GM12878 (cell line): ENCODE measurements at regions not wholly inside any gene's neighbourhood (a gene's known extent, or its start where the extent isn't known, plus 50 kb on each side); places are given as distances from the start of the nearest gene placed in this dataset.

Experiments
- BHLHE40 ChIP-seq, 2 experiments: fragments of 450-650 bp in 1 of 2; IDR thresholded peaks; 2 replicates each; pipeline ENCODE4 v1.6.1; 2011 to 2017; ENCODE audit warnings: low read depth in 2 of 2, borderline replicate concordance in 1 of 2, improper control_type of control experiment in 1 of 2, low read length in 1 of 2, mild to moderate bottlenecking in 1 of 2
- BRCA1 ChIP-seq: IDR thresholded peaks from 2 replicates; pipeline ENCODE4 v1.6.1; 2011; ENCODE audit warnings: low read depth, low read length, improper control_type of control experiment
- CHD1 ChIP-seq: IDR thresholded peaks from 2 replicates; pipeline ENCODE4 v1.6.1; 2012; ENCODE audit warnings: low read depth, low read length, improper control_type of control experiment
- EGR1 ChIP-seq, 2 experiments: IDR thresholded peaks; 1 replicate in 1 of 2; 2 replicates in 1 of 2; pipeline ENCODE4 v1.6.1; 2011 to 2012; ENCODE audit warnings: low read depth in 2 of 2, low read length in 2 of 2, borderline replicate concordance in 1 of 2, mild to moderate bottlenecking in 1 of 2, moderate library complexity in 1 of 2
- GABPA ChIP-seq: IDR thresholded peaks from 2 replicates; pipeline ENCODE4 v1.6.1; 2014; ENCODE audit warnings: antibody characterized with exemption, low read depth, mild to moderate bottlenecking, inconsistent platforms
- IRF4 ChIP-seq: IDR thresholded peaks from 2 replicates; pipeline ENCODE4 v1.6.1; 2011; ENCODE audit warnings: low read depth, low read length
- MYC ChIP-seq: IDR thresholded peaks from 2 replicates; pipeline ENCODE4 v1.6.1; 2011; ENCODE audit warnings: mild to moderate bottlenecking, low read length, moderate library complexity, inconsistent platforms; ENCODE audit not compliant: insufficient read depth, insufficient replicate concordance, insufficient read length, severe bottlenecking
- SMC3 ChIP-seq: IDR thresholded peaks from 2 replicates; pipeline ENCODE4 v1.6.1; 2011; ENCODE audit warnings: low read length, improper control_type of control experiment, borderline replicate concordance
- YY1 ChIP-seq: IDR thresholded peaks from 2 replicates; pipeline ENCODE4 v1.6.1; 2011; ENCODE audit warnings: low read depth, mild to moderate bottlenecking, low read length
- ZNF24 ChIP-seq: fragments of 450-650 bp; IDR thresholded peaks from 2 replicates; pipeline ENCODE4 v1.6.1; 2017; ENCODE audit warnings: antibody characterized with exemption, mild to moderate bottlenecking
- TF ChIP-seq, protein P1 (sequence below): IDR thresholded peaks from 2 replicates; pipeline ENCODE4 v1.6.1; 2012; ENCODE audit warnings: low read depth, low read length, improper control_type of control experiment
- TF ChIP-seq, protein P2 (sequence below): fragments of 450-650 bp; IDR thresholded peaks from 2 replicates; pipeline ENCODE4 v1.6.1; 2017; ENCODE audit warnings: mild to moderate bottlenecking, moderate library complexity
- TF ChIP-seq, protein P3 (sequence below), 3 experiments: IDR thresholded peaks in 2 of 3; conservative IDR thresholded peaks in 1 of 3; 2 replicates each; pipeline ENCODE4 v1.5.1; 2011; ENCODE audit warnings: low read depth in 3 of 3, low read length in 3 of 3, mild to moderate bottlenecking in 3 of 3, control low read depth in 2 of 3, moderate library complexity in 2 of 3, inconsistent platforms in 1 of 3, mixed read lengths in 1 of 3; ENCODE audit not compliant: control insufficient read depth in 2 of 3, insufficient read depth in 1 of 3; ENCODE audit errors: extremely low read depth in 1 of 3
- TF ChIP-seq, protein P4 (sequence below): IDR thresholded peaks from 2 replicates; pipeline ENCODE4 v1.6.1; 2012; ENCODE audit warnings: mild to moderate bottlenecking, low read depth, low read length

DNA sequence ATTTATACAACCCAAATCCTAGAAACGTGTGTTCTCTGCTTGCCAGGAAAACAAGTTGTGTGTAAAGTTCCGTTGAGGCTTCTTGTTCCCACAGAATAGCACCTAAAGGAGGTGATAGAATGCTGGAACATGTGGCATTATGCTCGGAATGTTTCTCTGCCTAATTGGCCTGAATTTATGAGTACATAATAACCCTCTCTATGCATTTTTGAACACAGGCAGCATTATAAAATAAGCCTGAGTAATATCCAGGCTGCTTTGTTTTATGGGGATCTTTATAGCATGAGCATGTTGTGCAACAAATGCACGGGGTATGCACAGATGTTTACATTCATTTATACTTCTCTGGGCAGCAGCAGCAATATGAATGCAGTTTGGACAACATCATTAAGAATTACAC is 385.7 kb downstream of the MBD2 start:
- TF ChIP-seq, protein P1, sequence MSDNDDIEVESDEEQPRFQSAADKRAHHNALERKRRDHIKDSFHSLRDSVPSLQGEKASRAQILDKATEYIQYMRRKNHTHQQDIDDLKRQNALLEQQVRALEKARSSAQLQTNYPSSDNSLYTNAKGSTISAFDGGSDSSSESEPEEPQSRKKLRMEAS: no peak
- TF ChIP-seq ZNF24 (no peak), CHD1 (no peak), GABPA (no peak), BRCA1 (no peak), SMC3 (no peak), YY1 (no peak), MYC (no peak), BHLHE40 (IDR thresholded peaks at IDR 0.05; ENCODE audit: borderline replicate concordance in 1 of 2, low read depth in 2 of 2, low read length in 1 of 2) (no peak), IRF4 (no peak), EGR1 (IDR thresholded peaks at IDR 0.05; ENCODE audit: borderline replicate concordance in 1 of 2, low read depth in 2 of 2, low read length in 2 of 2) (no peak)
- TF ChIP-seq, protein P2, sequence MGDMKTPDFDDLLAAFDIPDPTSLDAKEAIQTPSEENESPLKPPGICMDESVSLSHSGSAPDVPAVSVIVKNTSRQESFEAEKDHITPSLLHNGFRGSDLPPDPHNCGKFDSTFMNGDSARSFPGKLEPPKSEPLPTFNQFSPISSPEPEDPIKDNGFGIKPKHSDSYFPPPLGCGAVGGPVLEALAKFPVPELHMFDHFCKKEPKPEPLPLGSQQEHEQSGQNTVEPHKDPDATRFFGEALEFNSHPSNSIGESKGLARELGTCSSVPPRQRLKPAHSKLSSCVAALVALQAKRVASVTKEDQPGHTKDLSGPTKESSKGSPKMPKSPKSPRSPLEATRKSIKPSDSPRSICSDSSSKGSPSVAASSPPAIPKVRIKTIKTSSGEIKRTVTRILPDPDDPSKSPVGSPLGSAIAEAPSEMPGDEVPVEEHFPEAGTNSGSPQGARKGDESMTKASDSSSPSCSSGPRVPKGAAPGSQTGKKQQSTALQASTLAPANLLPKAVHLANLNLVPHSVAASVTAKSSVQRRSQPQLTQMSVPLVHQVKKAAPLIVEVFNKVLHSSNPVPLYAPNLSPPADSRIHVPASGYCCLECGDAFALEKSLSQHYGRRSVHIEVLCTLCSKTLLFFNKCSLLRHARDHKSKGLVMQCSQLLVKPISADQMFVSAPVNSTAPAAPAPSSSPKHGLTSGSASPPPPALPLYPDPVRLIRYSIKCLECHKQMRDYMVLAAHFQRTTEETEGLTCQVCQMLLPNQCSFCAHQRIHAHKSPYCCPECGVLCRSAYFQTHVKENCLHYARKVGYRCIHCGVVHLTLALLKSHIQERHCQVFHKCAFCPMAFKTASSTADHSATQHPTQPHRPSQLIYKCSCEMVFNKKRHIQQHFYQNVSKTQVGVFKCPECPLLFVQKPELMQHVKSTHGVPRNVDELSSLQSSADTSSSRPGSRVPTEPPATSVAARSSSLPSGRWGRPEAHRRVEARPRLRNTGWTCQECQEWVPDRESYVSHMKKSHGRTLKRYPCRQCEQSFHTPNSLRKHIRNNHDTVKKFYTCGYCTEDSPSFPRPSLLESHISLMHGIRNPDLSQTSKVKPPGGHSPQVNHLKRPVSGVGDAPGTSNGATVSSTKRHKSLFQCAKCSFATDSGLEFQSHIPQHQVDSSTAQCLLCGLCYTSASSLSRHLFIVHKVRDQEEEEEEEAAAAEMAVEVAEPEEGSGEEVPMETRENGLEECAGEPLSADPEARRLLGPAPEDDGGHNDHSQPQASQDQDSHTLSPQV: no peak
- TF ChIP-seq, protein P3, sequence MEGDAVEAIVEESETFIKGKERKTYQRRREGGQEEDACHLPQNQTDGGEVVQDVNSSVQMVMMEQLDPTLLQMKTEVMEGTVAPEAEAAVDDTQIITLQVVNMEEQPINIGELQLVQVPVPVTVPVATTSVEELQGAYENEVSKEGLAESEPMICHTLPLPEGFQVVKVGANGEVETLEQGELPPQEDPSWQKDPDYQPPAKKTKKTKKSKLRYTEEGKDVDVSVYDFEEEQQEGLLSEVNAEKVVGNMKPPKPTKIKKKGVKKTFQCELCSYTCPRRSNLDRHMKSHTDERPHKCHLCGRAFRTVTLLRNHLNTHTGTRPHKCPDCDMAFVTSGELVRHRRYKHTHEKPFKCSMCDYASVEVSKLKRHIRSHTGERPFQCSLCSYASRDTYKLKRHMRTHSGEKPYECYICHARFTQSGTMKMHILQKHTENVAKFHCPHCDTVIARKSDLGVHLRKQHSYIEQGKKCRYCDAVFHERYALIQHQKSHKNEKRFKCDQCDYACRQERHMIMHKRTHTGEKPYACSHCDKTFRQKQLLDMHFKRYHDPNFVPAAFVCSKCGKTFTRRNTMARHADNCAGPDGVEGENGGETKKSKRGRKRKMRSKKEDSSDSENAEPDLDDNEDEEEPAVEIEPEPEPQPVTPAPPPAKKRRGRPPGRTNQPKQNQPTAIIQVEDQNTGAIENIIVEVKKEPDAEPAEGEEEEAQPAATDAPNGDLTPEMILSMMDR (IDR thresholded peaks at IDR 0.05 in 2 of 3, conservative IDR thresholded peaks at IDR 0.05 in 1 of 3; ENCODE audit: control insufficient read depth in 2 of 3, extremely low read depth in 1 of 3, insufficient read depth in 1 of 3, low read depth in 3 of 3, low read length in 3 of 3): no peak
- TF ChIP-seq, protein P4, sequence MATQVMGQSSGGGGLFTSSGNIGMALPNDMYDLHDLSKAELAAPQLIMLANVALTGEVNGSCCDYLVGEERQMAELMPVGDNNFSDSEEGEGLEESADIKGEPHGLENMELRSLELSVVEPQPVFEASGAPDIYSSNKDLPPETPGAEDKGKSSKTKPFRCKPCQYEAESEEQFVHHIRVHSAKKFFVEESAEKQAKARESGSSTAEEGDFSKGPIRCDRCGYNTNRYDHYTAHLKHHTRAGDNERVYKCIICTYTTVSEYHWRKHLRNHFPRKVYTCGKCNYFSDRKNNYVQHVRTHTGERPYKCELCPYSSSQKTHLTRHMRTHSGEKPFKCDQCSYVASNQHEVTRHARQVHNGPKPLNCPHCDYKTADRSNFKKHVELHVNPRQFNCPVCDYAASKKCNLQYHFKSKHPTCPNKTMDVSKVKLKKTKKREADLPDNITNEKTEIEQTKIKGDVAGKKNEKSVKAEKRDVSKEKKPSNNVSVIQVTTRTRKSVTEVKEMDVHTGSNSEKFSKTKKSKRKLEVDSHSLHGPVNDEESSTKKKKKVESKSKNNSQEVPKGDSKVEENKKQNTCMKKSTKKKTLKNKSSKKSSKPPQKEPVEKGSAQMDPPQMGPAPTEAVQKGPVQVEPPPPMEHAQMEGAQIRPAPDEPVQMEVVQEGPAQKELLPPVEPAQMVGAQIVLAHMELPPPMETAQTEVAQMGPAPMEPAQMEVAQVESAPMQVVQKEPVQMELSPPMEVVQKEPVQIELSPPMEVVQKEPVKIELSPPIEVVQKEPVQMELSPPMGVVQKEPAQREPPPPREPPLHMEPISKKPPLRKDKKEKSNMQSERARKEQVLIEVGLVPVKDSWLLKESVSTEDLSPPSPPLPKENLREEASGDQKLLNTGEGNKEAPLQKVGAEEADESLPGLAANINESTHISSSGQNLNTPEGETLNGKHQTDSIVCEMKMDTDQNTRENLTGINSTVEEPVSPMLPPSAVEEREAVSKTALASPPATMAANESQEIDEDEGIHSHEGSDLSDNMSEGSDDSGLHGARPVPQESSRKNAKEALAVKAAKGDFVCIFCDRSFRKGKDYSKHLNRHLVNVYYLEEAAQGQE: no peak
